NCI-H1417 treated with DMSO at 0.1 percent for 48 hours (cell line): ENCODE measurements at regions not wholly inside any gene's neighbourhood (a gene's known extent, or its start where the extent isn't known, plus 50 kb on each side); places are given as distances from the start of the nearest gene placed in this dataset.

Experiments
- DNase-seq: peaks from one replicate; lab custom pipeline; 2025; lab: John Stamatoyannopoulos, UW

DNA sequence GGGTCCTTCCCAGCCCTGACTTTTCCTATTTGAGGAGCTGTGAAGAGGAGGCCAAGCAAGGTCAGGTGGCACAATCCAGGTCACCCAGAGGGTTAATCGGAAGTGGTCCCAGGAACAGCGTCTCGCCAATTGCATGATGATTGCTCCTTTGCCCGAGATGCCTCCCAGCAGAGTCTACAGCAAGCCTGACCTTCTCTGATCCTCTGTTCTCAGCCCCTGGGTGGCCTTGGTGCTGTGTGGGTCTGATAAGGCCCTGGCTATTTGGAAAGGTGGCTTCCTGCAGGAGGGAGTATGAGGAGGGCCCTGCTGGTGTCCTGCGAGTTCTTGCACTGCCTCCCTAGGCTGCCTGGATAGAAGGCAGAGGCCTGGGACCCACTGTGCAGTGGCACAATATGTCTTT, 116.2 kb downstream of the FOXD2 start:
- no peak for DNase-seq

DNA sequence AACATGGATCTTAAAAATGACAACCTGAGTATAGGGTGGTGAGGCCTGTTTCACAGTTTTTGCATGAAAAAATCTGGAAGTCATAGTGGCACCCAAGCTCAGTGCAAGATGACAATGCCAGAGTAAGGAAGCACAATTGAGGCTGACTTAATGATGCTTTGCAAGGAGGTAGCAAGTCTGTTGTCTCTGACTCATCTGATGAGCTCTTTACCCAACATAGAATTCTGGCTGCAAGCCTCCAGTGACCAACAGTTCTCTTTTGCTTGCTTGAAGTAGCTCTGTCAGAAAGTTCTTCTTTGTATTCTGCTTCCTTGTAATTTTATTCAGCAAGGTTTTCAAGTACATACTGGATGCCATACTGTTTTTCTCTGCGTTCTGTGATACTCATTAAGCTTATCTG, 117.1 kb downstream of the FOXD2 start:
- DNase-seq = no peak

DNA sequence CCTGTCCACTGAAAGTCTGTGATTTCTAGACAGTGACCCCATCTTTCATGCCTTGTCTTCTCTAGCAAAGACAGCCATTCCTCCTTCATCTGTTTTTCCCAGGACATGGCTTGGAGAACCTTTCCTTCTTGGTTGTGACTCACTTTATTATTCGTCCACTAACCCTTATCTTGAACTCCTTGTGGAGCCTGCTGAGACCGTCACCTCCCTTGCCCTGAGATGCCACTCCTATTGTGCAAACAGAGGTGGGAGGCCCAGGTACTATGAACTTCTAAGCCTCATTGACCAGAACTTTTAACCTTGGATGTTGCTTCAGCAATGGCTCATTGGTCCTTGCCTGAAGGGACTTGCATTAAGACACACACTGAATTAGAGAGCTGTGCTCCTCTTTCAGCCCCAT, 117.5 kb downstream of the FOXD2 start:
- DNase-seq = no peak

DNA sequence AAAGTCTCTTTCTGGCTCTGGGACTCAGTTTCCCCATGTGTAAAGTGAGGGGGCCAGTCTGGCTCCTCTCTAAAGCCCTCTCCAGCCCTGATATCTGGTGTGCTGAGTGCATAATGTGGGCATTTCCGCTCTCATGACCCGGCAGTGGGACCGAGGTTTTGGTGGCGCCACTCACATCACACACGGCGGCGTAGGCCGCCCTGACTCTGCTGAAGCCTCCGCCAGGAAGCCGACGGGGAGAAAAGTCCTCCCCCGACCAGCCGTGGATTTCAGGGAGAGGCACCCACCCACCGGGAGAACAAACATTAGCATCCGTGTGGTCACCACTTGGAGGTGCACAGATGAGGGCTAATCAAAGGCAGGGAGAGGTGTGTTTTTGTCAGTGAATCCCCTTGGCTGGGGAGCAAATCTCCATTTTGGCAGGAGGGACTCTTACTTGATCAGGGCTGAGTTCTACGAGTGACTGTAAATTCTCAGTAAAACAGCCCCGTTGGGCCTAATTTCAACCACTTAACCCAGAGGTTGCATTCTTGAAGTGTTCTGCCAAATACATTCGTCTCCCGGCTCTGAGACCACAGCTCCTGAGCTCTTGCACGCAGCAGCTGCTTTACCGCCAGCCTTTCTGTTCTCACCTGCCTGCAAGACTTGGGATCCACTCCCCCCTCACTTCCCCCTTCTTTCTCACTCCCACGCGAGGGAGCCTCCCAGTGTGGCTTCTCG, 118.2 kb downstream of the FOXD2 start:
- no peak for DNase-seq

DNA sequence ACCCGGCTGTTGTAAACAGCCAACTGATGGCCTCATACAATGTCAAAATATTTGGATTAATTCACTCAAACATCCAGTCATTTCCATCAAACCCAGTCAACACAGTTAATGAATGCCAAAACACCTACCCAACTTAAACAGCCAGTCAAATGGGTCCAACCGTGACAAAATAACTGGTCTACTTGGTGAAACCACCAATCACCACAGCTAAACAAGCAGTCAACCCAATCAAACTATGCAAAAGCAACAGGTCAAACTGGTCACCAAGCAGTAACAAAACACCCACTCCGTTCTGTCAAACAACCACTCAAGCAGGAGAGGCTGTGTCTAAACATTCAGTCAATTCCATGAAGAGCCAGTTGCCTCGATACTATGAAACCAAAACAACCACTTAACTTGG, 119.2 kb downstream of the FOXD2 start:
- DNase-seq = no peak

DNA sequence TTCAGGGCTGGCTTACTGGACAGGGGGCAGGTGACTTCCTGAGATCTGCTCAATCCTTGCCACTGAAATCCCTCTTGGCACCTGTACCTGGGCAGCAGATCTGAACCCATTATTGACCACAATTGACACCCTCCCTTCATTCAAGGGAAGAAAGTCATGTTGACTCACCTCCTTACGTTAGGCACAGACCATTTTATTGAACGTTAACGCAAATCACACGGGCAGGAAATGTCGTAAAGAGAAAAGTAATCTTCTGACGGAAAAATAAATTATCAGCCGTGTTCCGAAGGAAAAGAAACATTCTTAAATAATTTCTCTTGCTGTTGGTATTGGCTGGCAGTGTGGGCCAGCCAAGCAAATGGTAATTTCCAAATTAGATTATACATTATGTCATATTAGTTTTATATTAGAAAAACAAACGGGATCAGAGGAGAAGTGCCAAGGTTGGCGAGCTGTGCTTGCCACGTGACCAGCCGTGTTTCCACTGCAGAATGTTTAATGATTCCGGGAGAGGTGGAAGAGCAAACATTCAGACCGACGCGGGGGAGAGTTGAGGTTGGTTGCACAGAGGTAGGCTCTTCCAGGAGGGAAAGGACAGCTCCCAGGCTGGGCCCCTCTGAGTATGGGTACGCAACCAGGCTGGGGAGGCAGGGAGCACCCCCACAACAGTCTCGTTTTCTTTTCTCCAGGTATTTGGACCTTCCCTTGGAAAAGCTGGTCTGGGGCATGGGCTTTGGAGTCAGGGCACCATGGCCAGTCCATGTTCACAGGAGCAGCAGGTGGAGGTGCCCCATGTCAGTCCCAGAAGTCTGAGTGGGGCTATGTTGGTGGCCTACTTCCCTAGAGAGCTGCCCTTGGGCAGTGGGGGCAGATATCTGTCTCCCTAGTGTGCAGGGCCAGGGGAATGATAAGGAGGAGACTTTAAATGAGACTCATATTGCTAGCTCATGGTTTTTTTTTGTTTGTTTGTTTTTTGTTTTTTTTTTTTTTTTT, 121.1 kb downstream of the FOXD2 start:
- DNase-seq = no peak

DNA sequence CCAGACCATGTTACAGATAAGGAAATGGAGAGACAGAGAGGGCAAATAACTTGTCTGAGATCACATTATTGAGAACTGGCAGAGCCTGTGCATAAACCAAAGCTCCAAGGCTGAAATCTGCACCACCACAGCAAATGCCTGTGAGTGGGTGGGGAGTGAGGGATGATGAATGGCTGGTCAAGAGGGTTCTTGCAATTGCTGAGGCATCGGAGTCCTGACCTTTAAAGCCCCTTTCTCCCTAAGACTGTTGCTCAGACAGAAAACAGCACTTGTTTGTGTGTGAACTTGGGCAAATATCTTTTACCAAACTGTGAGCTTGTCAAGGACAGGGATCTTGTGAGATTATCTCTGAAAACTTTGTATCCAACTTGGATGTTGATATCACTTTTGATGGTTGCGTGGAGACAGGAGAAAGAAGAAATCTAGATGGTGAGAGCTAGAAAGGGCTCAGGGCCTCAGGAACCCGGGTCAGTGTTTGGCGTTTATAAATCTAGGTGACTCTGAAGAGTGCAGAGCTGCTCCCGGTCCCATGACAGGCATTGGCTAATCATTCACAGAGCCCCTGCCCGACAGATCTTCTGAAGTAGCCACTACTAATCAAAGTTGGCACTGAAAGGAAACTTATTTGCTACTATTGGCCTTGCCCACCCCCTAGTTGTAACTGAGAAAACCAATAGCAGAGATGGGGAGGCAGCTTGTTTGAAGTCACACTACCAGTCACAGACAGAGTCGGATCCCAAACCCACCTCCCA, 122.3 kb downstream of the FOXD2 start:
- no peak for DNase-seq

DNA sequence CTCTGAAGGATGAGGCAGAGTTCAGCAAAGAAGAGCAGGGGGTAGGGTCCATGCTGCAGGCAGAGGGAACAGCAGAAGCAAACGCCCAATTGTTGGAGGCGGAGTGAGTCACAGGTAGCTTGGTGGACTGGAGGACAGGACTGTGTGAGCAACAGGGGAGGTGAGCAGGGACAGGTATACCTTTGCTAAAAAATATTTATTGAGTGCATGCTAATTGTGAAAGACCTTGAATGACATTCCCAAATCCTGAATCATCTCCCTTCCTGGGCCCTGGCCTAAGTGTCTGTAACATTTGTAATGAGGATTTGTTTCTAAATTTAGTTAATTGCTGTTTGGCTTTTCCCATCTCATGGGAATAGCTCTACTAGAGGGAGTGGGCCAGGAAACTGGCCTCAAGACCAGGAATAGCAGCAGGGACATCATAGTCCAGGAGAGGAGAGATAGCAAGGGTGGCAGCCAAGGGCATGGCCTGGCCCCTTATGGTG, 123.7 kb downstream of the FOXD2 start:
- DNase-seq = no peak

DNA sequence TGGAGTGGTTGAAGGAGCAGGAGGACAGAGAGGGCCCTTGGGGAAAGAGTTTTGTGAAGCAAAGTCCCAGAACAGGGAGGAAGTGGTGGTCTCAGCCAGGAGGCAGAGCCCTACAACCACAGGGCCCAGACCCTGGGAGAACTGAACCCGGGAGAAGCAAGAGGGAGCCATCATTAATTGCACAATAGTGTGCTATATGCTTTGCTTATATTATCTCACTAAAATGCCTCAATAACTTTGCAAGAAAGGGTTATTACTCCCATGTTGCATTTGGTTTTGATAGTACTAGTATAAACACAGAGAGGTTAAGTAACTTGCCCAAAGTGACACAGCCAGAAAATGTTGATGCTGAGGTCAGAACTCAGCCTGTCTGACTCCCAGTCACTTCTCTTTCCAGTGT, 124.3 kb downstream of the FOXD2 start:
- no peak for DNase-seq

DNA sequence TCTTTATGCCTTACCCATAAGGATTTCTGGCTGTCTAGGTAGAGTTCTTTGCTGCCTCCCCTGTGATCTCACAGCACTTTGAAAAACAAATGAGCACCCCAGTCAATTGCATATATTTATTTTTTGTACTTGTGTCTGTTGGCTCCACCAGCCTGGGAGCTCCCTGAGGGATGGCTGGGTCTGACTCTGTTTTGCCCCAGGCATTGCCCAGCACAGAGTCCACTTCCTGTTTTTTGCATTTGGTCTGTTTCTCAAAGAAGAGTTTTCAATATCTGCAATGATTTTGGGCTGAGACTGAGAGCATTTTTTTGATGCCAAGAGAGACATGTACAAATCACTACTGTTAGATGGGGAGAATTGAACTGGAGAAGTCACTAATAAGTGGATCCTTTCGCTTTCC, 125.0 kb downstream of the FOXD2 start:
- DNase-seq = no peak

DNA sequence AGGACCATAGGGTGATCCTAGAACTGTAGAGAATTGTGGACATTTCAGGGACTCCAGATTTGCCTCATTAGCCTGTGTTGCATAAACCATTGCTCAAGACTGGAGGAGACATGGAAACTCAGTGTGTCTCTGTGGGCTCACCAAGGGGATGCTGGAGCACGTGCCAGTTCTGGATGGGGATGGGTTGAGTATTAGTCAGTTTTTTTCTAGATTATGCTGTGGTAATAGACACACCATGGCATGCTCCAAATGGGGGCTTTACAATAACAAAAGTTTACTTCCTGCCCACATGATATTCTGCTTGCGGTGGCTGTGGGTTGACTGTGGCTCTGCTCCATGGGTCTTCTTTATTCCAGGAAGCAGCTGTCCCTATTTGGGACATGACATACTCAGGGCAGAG, 125.4 kb downstream of the FOXD2 start:
- no peak for DNase-seq

DNA sequence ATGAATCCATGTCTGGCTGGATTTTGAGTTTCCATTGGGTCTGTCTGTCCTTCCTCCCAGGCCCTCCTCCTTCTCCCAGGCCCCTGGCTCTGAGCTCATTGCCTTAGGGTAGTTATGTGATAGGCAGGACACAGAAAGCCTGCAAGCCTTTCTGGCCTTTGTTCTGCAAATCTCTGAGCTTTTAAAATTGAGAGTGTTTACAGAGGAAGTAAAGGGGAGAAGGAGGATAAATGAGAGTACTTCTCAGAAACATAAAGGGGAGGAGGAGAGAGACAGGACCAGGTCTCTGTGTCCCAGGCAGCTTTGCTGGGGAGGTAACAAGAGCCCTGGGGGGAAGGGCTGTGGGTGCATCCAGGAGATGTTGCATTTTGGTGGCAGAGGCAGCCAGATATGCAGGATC, 126.7 kb downstream of the FOXD2 start:
- no peak for DNase-seq

DNA sequence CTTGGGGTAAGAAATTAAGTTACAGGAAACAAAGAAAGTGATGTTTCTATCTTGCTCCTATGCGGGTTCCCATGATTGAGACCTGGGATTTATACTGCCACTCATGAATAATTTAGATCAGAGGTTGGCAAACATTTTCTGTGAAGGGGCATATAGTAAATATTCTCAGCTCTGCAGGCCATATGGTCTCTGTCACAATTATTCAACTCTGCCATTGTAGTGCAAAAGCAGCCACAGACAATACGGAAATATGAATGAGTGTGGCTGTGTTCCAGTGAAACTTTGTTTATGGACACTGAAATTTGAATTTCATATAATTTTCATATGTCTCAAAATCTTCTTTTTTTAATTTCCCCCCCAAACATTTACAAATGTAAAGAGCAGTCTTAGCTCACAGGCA, 127.2 kb downstream of the FOXD2 start:
- no peak for DNase-seq

DNA sequence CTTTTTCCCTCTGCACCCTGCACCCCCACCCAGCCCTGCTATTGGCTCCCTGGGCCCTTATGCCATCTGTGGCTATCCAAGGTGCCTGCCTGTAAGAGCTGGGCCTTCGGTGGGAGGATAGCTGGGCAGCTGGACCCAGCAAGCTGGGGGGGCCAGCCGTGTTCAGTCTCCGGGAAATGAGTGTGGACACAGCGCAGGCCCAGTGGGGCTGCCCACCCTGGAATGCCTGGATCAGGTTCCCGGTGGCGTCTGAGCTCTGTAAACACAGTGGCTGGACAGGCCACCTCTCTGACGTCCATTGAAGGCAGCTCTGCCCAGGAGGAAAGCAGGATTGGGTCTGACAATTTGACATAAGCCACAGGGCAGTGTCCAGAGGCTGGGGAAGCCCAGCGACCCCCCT, 127.8 kb downstream of the FOXD2 start:
- DNase-seq = no peak

DNA sequence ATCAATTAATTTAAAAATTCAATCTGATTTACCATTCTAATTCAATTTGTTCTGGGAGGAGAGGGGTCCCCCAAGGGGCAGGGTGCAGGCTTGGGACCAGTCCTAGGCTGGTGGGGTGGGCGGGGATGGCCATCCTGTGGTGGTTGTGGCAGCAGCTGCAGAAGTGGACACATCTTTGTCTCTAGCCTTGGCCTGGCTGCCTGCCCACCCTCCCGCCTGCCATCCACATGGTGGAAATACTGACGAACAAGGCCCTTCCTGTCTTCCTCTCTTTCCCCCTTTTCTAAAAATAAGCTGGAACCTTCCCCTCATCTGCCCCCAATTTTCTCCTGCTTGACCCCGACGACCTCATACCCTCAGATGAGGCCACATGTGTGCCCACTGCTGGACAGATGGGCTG, 130.9 kb downstream of the FOXD2 start:
- DNase-seq = no peak

DNA sequence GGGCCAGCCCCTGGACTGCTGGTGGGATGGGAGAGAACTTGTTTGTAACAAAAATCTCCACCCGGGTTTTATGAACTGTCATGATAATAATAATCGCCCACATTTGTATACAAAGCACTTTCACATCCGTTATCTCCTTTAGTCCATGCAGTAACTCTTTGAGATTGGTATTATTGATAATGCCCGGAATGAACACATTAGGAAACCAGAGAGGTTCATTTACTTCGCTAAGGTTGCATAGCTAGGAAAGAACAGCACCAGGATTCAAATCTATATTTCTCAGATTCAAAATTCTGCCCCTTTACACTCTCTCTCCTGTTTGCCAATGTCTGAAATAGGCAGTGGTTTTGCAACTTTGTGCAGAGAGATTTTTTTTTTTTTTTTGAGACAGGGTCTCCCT, 131.4 kb downstream of the FOXD2 start:
- no peak for DNase-seq

DNA sequence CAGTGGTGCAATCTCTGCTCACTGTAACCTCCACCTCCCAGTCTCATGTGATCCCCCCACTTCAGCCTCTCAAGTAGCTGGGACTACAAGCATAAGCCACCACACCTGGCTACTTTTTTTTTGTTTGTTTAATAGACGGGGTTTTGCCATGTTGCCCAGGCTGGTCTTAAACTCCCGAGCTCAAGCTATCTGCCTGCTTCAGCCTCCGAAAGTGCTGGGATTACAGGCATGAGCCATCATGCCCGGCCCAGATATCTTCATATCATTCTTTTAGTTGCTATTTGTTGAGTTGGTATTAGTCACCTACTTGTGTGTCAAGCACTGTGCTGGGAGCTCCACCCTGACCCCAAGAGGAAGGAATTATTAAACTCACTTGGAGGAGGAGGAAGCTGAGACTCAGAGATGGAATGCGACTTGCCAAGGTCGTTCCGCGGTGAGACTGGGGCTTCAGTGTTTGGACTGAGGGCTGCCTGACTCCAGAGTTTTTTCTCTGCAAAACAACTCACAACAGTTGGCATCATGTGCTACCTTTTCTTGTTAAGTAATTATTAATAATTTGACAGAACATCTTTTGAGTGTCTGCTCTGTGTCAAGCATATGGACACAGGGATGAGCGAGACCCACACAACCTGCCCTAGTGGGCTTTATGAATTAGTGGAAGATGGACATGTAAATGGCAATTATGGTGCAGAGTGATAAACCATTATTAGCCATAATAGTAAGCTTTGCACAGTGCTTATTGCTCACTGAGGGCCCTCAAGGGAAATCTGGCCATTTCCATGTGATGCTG, 132.0 kb downstream of the FOXD2 start:
- DNase-seq = no peak

DNA sequence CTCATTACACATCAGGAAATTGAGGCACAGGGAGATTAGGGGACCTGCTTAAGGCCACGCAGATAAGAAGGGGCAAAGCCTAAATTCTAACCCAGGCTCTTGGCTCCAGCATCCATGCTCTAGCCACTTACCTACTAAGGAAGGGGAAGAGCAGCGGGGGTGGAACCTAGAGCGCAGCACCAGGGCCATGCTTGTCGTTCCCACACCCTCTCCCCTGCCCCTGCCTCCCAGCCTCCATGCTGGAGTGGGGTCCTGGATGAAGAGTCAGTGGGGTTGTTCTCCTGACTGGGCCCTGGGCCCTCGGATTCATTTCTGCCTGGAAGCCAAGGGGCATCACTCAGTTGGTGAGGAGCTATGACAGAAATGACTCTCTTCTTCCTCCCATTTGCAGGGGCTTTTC, 133.3 kb downstream of the FOXD2 start:
- DNase-seq = no peak

DNA sequence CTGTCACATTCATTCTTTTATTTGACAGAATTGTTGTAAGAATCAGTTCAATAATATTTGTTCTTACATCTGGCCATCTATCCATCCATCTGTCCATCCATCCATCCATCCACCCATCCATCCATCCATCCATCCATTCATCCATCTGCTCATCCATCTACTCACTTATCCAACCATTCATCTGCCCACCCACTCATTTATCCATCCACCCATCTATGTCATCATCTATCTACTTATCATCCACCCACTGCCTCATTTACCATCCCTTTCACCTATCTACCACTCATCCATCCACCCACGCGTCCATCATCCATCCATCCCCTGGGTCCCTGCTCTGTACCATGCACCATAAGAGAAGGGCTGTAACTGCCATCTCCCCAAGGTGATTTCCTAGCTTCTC, 134.1 kb downstream of the FOXD2 start:
- DNase-seq = no peak

DNA sequence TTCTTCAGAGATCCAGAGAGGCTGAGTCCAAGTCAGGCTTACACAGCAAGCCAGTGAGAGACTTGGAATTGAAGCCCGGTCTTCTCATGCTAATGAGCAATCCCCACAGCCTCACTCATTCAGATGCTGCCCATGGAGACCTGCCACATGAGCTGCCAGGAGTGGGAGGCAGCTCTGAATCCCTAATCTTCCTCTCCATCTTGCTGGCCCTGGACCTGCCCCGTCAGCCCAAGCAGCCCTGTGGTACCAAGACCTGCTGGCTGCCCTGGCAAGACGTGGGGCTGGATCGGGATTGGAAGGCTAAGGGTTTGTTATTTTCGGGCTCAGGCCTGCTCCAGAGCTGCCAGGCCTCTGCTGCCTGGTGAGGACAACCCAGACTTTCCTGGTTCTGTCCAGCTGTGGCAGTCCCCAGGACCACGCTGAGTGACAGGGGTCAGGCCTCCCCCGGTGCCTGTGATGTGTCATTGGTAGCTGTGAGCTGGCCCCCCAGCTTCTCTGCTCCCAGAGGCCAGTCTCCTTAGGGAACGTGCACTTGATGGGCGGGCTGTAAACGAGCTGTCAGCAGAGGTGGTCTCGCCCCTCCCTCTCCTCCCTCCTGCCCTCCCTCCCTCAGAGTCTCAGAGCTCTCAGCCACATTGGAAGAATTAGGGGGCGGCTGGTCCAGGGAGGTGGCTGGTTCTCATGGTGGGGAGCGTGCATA, 135.0 kb downstream of the FOXD2 start:
- DNase-seq = no peak
